SW 1271 (cell line): ENCODE measurements at regions not wholly inside any gene's neighbourhood (a gene's known extent, or its start where the extent isn't known, plus 50 kb on each side); places are given as distances from the start of the nearest gene placed in this dataset.
"Not testable (repeated sequence)": the region's sequence is repeated elsewhere in the genome, so short reads cannot be mapped to it uniquely, and the experiment has no call there.

ENCODE experiments used
- DNase-seq, 2 experiments: peaks; one replicate each; lab custom pipeline; 2025; lab: John Stamatoyannopoulos, UW

DNA sequence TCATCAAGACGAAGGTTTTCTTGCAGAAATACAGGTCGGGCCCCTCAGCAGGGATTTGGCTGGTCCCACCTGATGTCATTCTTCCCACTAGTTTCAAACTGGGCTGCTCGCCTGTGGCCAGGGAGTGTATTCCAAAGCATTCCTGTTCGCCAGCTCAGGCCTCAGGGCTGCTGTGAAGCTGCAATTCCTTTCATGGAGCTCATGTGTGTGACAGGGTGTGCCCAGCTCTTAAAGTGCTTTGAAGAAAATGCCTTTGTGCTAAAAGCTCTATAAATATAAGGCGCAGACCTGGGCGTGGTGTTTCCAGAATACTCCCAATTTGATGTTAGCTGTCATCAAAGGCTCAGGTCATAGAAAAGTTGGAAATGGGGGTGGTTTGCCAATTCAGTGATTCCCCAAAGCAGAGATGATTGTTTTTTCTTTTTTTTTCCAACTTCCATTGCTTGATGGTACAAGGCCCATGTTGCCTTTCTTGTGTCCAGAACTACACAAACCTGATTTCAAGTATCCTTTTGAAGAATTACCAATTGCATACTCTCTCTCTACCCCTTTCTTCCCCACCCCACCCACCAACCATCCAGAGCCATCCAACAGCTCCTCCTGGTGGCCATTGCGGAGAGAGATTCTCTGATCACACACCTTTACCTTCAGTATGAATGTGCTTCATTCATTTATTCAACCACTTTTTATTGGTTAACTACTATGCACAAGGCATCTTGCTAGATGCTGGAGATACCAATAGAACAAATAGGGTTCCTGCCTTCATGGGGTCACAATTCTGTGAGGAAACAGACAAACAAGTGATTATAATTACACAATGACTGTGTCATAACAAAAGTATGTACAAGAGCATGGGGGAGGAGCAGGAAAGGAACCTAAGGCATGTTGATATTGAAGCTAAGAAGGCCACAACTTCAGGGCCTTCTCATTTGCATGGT is 297.3 kb upstream of the LYZL1 start:
- DNase-seq, result peak in 1 of 2 experiments; percentile 50

- DNase-seq, result no peak
These were observed 295.8 kb upstream of the LYZL1 start for GRCh38 chr10:28993056-28993455.

DNA sequence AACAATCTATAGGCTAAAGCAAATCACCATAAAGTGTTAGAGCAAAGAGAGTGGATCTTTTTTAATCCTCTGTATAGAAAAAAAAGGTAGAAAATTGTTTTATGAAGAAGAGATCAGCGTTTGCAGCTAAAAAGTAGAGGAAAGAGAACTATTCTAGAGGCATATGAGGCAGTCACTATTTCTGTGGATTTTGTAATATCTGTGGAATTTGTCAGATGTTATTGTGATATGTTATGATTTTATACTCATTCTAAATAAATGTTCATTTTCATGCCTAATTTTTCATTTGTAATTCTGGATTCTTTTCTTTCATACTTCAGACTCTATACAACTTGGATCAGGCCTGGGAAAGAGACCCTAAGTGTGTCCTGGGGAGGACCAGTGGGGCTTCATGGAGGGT is 295.0 kb upstream of the LYZL1 start:
- no peak for DNase-seq

GRCh38 chr10:28994802-28995201 is 294.1 kb upstream of the LYZL1 start:
- DNase-seq, result not testable (repeated sequence)

DNA sequence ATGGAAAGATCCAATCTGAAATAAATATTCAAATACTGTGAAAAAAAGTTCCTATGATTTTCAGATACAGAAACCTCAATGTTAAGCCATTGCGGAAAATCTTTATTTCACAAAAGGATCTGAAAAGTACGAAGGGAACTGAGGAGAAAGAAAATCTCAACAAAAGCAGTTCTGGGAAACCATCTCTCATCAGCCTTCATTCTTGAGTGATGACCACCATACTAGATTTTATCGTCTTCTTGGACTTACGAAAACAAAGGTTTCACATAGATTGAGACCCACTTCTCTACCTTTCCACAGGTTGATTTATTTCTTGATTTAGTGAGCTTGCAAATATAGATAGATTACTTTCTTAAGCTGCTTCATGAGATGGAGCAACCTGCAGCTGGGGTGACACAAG is 293.4 kb upstream of the LYZL1 start:
- DNase-seq, result no peak

DNA sequence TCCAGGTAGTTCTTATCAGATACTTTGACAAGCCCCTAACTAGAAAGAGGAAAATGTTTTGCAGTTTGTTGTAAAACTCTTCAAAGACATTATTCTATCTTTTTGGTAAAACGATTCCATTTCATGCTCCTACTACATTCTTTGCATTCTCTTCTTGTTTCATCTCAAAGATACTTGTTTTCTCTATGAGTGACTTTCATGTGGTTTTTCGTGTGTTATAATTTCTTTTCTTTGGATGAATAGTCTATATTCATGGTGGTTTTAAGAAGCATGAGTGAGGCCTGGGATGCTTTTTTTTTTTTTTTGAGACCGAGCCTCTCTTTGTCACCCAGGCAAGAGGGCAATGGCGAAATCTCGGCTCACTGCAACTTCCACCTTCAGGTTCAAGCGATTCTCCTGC is 292.5 kb upstream of the LYZL1 start:
- DNase-seq, result no peak

DNA sequence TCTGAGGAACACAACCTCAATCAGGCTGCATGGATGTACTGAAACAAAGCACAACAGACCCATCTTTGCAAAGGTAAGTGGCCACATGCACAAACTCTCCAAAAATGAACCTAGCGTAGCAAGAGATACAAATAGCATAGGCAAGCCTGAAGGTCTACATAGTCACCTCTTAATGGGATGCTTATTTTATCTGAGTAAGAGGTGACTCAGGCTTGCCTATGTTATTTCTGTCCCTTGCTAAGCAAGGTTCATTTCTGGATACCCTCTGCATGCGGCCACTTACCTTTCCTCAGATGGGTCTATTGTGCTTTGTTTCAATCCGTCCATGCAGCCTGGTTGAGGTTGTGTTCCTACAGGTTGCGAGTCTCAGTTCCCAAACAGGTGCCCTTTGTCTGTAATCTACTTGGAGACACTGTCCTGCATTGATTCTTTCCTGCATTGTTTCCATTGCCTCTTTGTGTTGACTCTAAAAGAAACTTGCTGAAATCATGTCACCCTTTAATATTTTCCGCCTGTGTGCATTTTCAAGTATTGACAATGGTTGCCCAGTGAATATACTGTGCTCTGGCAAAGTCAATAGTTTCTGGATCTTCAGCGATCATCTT is 291.8 kb upstream of the LYZL1 start:
- no peak for DNase-seq

DNA sequence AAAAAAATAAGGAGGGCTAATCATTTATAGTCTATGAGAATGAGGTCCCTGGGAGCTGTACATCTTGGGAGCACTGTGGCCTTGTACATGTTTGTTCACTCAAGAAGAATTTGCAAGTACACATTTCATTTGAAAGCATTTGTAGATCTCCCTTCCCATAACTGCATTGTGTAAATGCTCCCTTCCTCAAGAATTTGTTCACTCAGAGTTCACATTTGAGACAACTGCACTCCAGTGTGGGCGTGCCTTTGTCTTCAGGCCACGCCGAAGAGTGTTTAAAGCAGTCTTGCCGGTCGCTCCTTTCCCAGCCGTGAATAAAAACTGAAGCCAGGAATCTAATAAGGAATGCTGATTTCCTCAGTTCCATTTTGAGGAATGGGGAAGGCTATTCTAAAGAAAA is 291.1 kb upstream of the LYZL1 start:
- no peak for DNase-seq

DNA sequence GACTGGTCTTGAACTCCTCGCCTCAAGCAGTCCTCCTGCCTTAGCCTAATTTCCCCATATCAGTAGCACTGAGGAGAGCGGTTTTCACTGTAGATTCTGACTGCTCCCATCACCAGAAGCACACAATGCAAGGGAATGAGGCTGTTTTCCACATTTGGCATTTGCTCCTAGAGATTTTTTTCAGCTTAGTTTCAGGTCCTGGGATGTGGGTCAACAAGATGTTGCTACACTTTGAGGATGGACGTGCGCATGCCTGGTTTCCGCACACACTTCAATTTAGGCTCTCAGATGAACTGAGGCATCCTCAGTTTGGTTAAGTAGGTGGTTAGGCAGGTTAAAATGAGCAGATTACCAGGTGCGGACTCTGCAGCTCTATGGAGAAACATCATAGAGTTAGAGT is 287.1 kb upstream of the LYZL1 start:
- DNase-seq, result no peak

GRCh38 chr10:29003014-29003413 is 285.9 kb upstream of the LYZL1 start:
- DNase-seq, result not testable (repeated sequence)

- no peak for DNase-seq
These were observed 282.9 kb upstream of the LYZL1 start for GRCh38 chr10:29005988-29006387.

DNA sequence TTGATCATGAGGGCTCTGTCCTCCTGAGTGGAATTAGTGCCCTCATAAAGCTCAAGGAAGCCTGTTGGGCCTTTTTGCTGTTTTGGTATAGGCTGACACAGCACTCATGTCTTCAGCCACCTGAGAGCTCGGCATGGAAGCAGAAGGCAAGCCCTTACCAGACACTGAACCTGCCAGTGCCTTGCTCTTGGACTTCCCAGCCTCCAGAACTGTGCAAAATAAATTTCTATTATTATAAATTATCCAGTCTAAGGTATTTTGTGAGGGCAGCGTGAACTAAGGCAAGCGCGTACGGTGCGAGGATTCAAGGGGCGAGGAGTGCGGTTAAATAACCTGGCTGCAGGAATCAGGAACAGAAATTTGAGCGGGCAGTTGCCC is 281.5 kb upstream of the LYZL1 start:
- no peak for DNase-seq

GRCh38 chr10:29007748-29008610 is 280.9 kb upstream of the LYZL1 start:
- no peak for DNase-seq

GRCh38 chr10:29009464-29009863 is 279.4 kb upstream of the LYZL1 start:
- no peak for DNase-seq

DNA sequence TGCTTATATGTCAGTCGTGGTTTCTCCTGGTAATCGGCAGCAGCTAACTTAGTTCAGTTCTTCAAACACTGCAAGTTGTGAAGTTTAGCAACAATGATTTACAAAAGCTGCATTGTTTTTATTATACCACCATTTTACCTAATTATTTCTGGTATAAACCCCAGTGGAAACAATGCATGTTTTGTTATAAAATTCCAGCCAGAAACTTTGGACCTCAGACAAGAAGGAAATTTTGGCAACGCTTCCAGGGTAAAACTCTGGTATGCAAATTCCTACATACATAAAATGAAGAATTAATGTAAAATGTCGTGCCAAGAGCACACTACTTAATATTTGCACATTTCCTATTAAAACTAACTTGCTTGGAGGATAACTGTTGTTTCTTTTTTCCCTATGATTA is 277.4 kb upstream of the LYZL1 start:
- no peak for DNase-seq

DNA sequence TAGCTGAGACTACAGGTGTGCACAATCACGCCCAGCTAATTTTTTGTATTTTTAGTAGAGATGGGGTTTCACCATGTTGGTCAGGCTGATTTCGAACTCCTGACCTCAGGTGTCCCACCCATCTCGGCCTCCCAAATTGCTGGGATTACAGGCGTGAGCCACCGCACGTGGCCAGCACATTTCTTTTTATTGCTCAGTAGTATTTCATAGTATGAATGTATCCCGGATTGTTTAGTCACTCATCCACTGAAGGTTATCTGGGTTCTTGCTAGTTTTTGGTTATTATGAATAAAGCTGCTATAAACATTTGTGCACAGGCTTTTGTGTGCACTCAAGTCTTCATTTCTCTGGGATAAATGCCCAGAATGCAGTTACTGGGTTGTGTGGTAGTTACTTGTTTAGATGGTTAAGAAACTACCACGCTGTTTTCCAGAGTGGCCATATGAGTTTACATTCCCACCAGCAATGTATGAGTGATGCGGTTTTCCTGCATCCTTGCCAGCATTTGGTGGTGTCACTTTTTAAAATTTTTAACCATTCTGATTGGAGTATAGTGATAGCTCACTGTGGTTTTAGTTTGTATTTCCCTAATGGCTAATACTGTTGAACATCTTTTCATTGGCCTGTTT is 275.8 kb upstream of the LYZL1 start:
- no peak for DNase-seq

DNA sequence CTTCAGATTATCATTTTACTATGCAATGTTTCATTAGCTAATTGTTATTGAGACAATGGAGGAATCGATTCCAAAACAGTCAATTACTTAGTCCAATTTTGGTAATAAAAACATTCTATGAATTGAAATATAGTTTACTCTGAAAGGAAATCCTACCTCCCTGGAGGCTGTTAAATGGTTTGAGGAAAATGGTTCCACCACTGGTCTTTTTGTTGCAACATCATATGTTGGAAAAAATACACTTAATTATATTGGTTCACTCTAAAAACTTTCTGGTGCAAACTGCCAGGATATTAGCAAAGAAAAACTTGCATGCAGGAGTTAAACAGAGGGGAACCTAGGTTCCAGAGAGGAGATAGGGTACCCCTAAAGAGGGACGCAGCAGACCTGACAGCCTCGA is 267.3 kb upstream of the LYZL1 start:
- DNase-seq, result no peak

DNA sequence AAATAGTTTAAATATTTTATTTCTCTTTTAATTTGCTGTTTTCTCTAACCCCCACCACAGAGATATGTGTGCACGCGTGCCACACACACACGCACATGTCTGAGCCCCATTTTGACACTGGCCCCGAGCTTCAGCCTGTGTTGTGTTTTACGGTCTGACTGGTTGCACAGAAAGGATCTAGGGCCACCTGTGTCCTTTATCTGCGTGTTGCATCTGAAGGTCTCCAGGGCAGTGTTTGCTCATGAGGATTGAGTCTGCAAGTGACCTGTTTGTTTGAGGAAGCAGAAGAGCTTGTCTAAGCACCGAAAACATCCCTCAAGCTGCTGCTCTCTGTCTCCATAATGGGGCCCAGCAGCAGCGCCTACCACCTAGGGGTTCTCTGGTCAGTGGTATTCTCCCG is 266.4 kb upstream of the LYZL1 start:
- no peak for DNase-seq

DNA sequence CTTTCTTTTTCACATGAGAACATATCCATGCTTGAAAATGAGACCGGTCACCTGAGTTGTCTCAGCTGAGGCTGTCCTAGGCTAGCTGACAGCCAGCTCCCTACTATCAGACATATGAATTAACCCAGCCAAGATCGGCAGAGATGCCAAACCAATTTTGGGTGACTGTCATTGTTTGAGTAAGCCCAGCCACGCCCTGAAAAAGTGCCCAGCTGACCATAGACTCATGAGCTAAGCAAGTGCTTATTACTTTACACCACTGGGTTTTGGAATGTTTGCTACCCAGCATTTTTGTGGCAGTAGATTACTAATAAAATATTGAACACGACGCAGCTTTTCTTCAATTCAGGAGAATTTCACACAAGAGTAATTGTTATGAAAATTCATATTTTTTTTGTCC is 265.2 kb upstream of the LYZL1 start:
- DNase-seq, result no peak

DNA sequence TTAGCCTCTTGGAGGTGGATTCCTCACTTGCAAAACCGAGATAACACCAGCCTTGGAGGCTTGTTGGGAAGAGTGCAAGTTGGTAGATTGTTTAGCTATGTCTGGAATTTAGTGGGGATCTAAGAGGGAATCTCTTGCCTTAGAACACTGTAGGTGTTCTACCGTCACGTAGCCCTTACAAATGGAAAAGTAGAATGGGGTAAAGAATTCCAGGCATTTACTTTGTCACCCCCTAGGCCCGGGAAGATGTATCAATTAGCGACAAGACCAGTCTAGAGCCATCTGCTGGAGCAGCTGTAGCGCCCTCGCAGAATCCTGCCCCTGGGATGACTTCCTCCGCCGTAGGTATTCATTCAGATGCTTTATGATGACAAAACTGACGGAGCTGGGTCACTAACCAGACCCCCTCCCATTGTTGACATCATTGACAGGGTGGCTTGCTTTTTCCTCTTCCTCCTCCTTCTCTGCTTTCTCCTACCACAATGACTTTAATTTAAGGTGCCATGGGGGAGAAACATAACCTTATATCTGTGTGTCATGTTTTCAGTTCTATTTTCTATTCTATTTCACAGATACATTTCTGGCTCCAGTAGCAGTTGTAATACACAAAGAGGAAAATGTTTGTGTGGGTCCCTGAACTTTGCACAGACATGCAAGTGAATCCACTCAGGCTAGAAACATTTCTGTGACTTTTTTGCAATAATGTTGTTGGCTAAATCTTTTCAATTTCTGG is 262.6 kb upstream of the LYZL1 start:
- DNase-seq, result no peak

GRCh38 chr10:29026802-29027580 is 261.9 kb upstream of the LYZL1 start:
- DNase-seq, result no peak
